ENCODE measurements at regions not wholly inside any gene's neighbourhood (a gene's known extent, or its start where the extent isn't known, plus 50 kb on each side); places are given as distances from the start of the nearest gene placed in this dataset.

- ChIA-PET POLR2A (ENCODE audit: partially characterized antibody) (interaction anchor here (0.7 kb wide), 1 partner anchor 119 kb away, joined by 3 read pairs; no protein-coding TSS in a partner anchor), CTCF (ENCODE audit: partially characterized antibody) (interaction anchor here (1.4 kb wide), 1 partner anchor 15 kb away, joined by 3 read pairs; no protein-coding TSS in a partner anchor)
- no peak overlapping the region for H3K27ac ChIP-seq (ENCODE audit: low read depth, low read length)
Observed at GRCh38 chr9:88767504-88767790, 223.8 kb upstream of the S1PR3 start.

More at GRCh38 chr9:88767504-88767790, 223.8 kb upstream of the S1PR3 start:
- Histone ChIP-seq H3K56ac (replicated peaks; ENCODE audit: insufficient read length, low read depth, low read length) (no peak overlapping the region), H4K20me1 (replicated peaks in 1 of 2; ENCODE audit: control insufficient read depth in 1 of 2, insufficient read depth in 2 of 2, low read length in 2 of 2) (no peaks in the 10 kb centered on the region), H3K9me3 (ENCODE audit: insufficient read depth in 2 of 2, low read depth in 1 of 2, low read length in 1 of 2) (no peaks in the 10 kb centered on the region), H2BK120ac (replicated peaks; ENCODE audit: low read depth, low read length) (no peak overlapping the region), H3K4me2 (ENCODE audit: insufficient read depth in 1 of 2, low read depth in 2 of 2, low read length in 2 of 2) (no peak overlapping the region), H3K4me3 (ENCODE audit: extremely low read depth in 1 of 4, insufficient read depth in 2 of 4, low read depth in 3 of 4, low read length in 4 of 4) (no peak overlapping the region), H3K14ac (ENCODE audit: insufficient read length) (no peak overlapping the region), H3K9ac (replicated peaks in 1 of 4; ENCODE audit: extremely low read depth in 1 of 4, low read depth in 3 of 4, low read length in 3 of 4) (no peak overlapping the region), H4K91ac (replicated peaks; ENCODE audit: insufficient read length, low read length) (no peak overlapping the region), H2BK20ac (ENCODE audit: low read length) (no peak overlapping the region), H3K27me3 (replicated peaks in 1 of 4; ENCODE audit: control insufficient read depth in 3 of 4, extremely low read depth in 1 of 4, insufficient read depth in 3 of 4, low read length in 3 of 4) (no peaks in the 10 kb centered on the region), H2BK15ac (ENCODE audit: low read length) (no peak overlapping the region), H3K79me2 (ENCODE audit: control insufficient read depth in 1 of 2, insufficient read depth in 2 of 2, low read length in 2 of 2) (no peaks in the 10 kb centered on the region), H4K5ac (ENCODE audit: insufficient read length, low read depth, low read length) (no peak overlapping the region), H3K23ac (ENCODE audit: insufficient read length) (no peak overlapping the region), H3K4ac (replicated peaks; ENCODE audit: insufficient read length, low read depth, low read length) (no peak overlapping the region), H3K23me2 (ENCODE audit: low read depth, low read length) (no peaks in the 10 kb centered on the region), H3K79me1 (ENCODE audit: low read depth, low read length) (no peaks in the 10 kb centered on the region), H2AK5ac (ENCODE audit: low read depth, low read length) (no peak overlapping the region), H4K8ac (ENCODE audit: extremely low read depth, insufficient read depth, low read length) (no peak overlapping the region), H3K18ac (ENCODE audit: extremely low read depth, low read length) (no peak overlapping the region), H2BK5ac (ENCODE audit: low read depth, low read length) (no peak overlapping the region), H3K36me3 (ENCODE audit: control insufficient read depth in 2 of 4, insufficient read depth in 4 of 4, low read length in 3 of 4) (no peaks in the 10 kb centered on the region), H3K4me1 (replicated peaks in 1 of 4; ENCODE audit: control insufficient read depth in 3 of 4, insufficient read depth in 4 of 4, low read length in 3 of 4) (no peaks in the 10 kb centered on the region), H2BK12ac (ENCODE audit: low read depth, low read length) (no peak overlapping the region), H2AFZ (ENCODE audit: low read length) (no peak overlapping the region)
- DNase-seq (ENCODE audit: low read depth in 1 of 2, low spot score in 2 of 2) (no peak), FAIRE-seq (no peak)
- TF ChIP-seq NANOG (IDR thresholded peaks at IDR 0.05; ENCODE audit: insufficient read depth, low read depth, low read length, poor library complexity, severe bottlenecking) (no peak), EGR1 (IDR thresholded peaks at IDR 0.05; ENCODE audit: borderline replicate concordance, low read depth, low read length) (no peak), YY1 (IDR thresholded peaks at IDR 0.05; ENCODE audit: low read depth, low read length) (no peak), JUND (IDR thresholded peaks at IDR 0.05; ENCODE audit: low read length) (no peak), BACH1 (IDR thresholded peaks at IDR 0.05; ENCODE audit: low read length) (no peak), SAP30 (IDR thresholded peaks at IDR 0.05; ENCODE audit: insufficient read depth, insufficient replicate concordance, low read length) (no peak), HDAC2 (IDR thresholded peaks at IDR 0.05; ENCODE audit: borderline replicate concordance in 1 of 2, low read depth in 2 of 2, low read length in 2 of 2) (no peak), SUZ12 (IDR thresholded peaks at IDR 0.05; ENCODE audit: low read length) (no peak), NRF1 (IDR thresholded peaks at IDR 0.05; ENCODE audit: low read depth, low read length) (no peak), HDAC6 (IDR thresholded peaks at IDR 0.05; ENCODE audit: low read depth, low read length) (no peak)

Measured in H1 (cell line).